A673 (cell line): ENCODE measurements at regions not wholly inside any gene's neighbourhood (a gene's known extent, or its start where the extent isn't known, plus 50 kb on each side); places are given as distances from the start of the nearest gene placed in this dataset.

Source experiments
- BruUV-seq: library from RNA; stranded (reverse); fragments of 400-500 nt; replicated peaks from 2 replicates; lab custom pipeline; 2021; lab: Mats Ljungman, UMichigan
- CTCF ChIA-PET: fragments of 300-600 bp; sonication (Branson Sonifier 250); formaldehyde crosslinking; loops from one replicate; lab custom pipeline; 2022; ENCODE audit warnings: antibody characterized with exemption; lab: Charles Lee
- POLR2A ChIA-PET: fragments of 300-600 bp; sonication (Branson Sonifier 250); formaldehyde crosslinking; loops from one replicate; lab custom pipeline; 2022; ENCODE audit warnings: antibody characterized with exemption; ENCODE audit not compliant: low non-redundant PET; lab: Charles Lee
- DNase-seq: peaks from one replicate; pipeline ENCODE4 v3.0.0-alpha.2; 2015; ENCODE audit warnings: low spot score
- H3K27ac ChIP-seq: fragments of 200-600 bp; sonication (generic); 2 replicates; pipeline ENCODE4 v1.5.1; 2016; ENCODE audit warnings: mixed run types, low read depth, mild to moderate bottlenecking, mixed read lengths, antibody characterized with exemption, low read length; ENCODE audit not compliant: poor library complexity, severe bottlenecking
- H3K27me3 ChIP-seq: fragments of 200-600 bp; sonication (generic); replicated peaks from 2 replicates; pipeline ENCODE4 v1.6.1; 2017; ENCODE audit warnings: mixed run types, low read depth, mild to moderate bottlenecking, mixed read lengths, antibody characterized with exemption, low read length; ENCODE audit not compliant: insufficient read depth, poor library complexity
- H3K36me3 ChIP-seq: fragments of 200-600 bp; sonication (generic); 2 replicates; pipeline ENCODE4 v1.6.1; 2016; ENCODE audit warnings: mixed run types, mild to moderate bottlenecking, mixed read lengths, antibody characterized with exemption, low read length; ENCODE audit not compliant: insufficient read depth, poor library complexity, severe bottlenecking
- H3K4me1 ChIP-seq: fragments of 200-600 bp; sonication (generic); 2 replicates; pipeline ENCODE4 v1.6.1; 2017; ENCODE audit warnings: mixed run types, mild to moderate bottlenecking, mixed read lengths, antibody characterized with exemption, low read length; ENCODE audit not compliant: insufficient read depth, poor library complexity, severe bottlenecking
- H3K4me3 ChIP-seq: fragments of 200-600 bp; sonication (generic); 2 replicates; pipeline ENCODE4 v1.5.1; 2016; ENCODE audit warnings: low read depth, mixed run types, mild to moderate bottlenecking, mixed read lengths, low read length; ENCODE audit not compliant: poor library complexity, severe bottlenecking
- H3K9me3 ChIP-seq: fragments of 200-600 bp; sonication (generic); 2 replicates; pipeline ENCODE4 v1.6.1; 2016; ENCODE audit warnings: mixed run types, low read depth, mild to moderate bottlenecking, mixed read lengths, antibody characterized with exemption, low read length; ENCODE audit not compliant: poor library complexity, severe bottlenecking
- CTCF ChIP-seq: fragments of 300-800, 200-600 bp; sonication (generic); conservative IDR thresholded peaks from 2 replicates; pipeline ENCODE4 v1.5.1; 2017; ENCODE audit warnings: low read depth, mild to moderate bottlenecking, antibody characterized with exemption, low read length, moderate library complexity, mixed read lengths
- EZH2 ChIP-seq: fragments of 200-600 bp; sonication (generic); IDR thresholded peaks from 2 replicates; pipeline ENCODE4 v1.6.1; 2017; ENCODE audit warnings: borderline replicate concordance, low read depth, mild to moderate bottlenecking, mixed read lengths, antibody characterized with exemption, low read length; ENCODE audit not compliant: poor library complexity, severe bottlenecking
- intact Hi-C: fragments of 100-400 bp; cut with micrococcal nuclease; formaldehyde crosslinking; loops from one replicate; pipeline ENCODE4 v1.10.0; 2022; ENCODE audit not compliant: unreplicated experiment

GRCh38 chr3:139797724-139798343 lies 120.1 kb upstream of the NMNAT3 start:
- intact Hi-C loops, result no loop called here
- ChIA-PET POLR2A (no interaction called here), CTCF (no interaction called here)
- TF ChIP-seq EZH2, result no peak
- TF ChIP-seq CTCF, result no peak
- Histone ChIP-seq H3K27ac (no peak overlapping the region), H3K27me3 (no peaks in the 10 kb centered on the region), H3K4me3 (no peak overlapping the region), H3K4me1 (no peaks in the 10 kb centered on the region), H3K9me3 (no peaks in the 10 kb centered on the region), H3K36me3 (no peaks in the 10 kb centered on the region)
- DNase-seq, result peak; percentile 54
- BruUV-seq, result no TSS peak

GRCh38 chr3:139794469-139795265 lies 116.9 kb upstream of the NMNAT3 start:
- no peak for TF ChIP-seq CTCF
- TF ChIP-seq EZH2, result no peak
- no peak for DNase-seq
- H3K36me3 ChIP-seq, result no peaks in the 10 kb centered on the region
- ChIA-PET POLR2A (no interaction called here), CTCF (no interaction called here)
- intact Hi-C loops, result no loop called here
- no peak overlapping the region for H3K4me3 ChIP-seq
- no peak overlapping the region for H3K27ac ChIP-seq
- no peaks in the 10 kb centered on the region for H3K27me3 ChIP-seq
- no peaks in the 10 kb centered on the region for H3K9me3 ChIP-seq
- BruUV-seq, result no TSS peak
- H3K4me1 ChIP-seq, result no peaks in the 10 kb centered on the region

- Histone ChIP-seq H3K36me3 (no peaks in the 10 kb centered on the region), H3K27ac (no peak overlapping the region), H3K4me1 (no peaks in the 10 kb centered on the region), H3K9me3 (no peaks in the 10 kb centered on the region), H3K4me3 (no peak overlapping the region), H3K27me3 (no peaks in the 10 kb centered on the region)
- no peak for DNase-seq
- intact Hi-C loops, result no loop called here
- ChIA-PET POLR2A (no interaction called here), CTCF (no interaction called here)
- no TSS peak for BruUV-seq
- TF ChIP-seq CTCF (no peak), EZH2 (no peak)
Observed at GRCh38 chr3:139793408-139793807, 115.6 kb upstream of the NMNAT3 start.
